ENCODE measurements at regions not wholly inside any gene's neighbourhood (a gene's known extent, or its start where the extent isn't known, plus 50 kb on each side); places are given as distances from the start of the nearest gene placed in this dataset.

- no peak for TF ChIP-seq CTCF (IDR thresholded peaks at IDR 0.05; ENCODE audit: insufficient read depth, low read length)
- TF ChIP-seq REST (IDR thresholded peaks at IDR 0.05; ENCODE audit: insufficient replicate concordance, low read depth): no peak
- TF ChIP-seq SPI1 (IDR thresholded peaks at IDR 0.05; ENCODE audit: borderline replicate concordance, low read depth): no peak
Observed at GRCh38 chr2:230593765-230594164, 118.9 kb upstream of the CAB39 start.

All from HL-60 (cell line).